Adrenal gland (tissue), 5 donors: ENCODE measurements at regions not wholly inside any gene's neighbourhood (a gene's known extent, or its start where the extent isn't known, plus 50 kb on each side); places are given as distances from the start of the nearest gene placed in this dataset.

Experiments
- POLR2A ChIP-seq, 2 donors: fragments of 450-650 bp; IDR thresholded peaks; one replicate each; pipeline ENCODE4 v1.6.1; 2017; ENCODE audit warnings: antibody characterized with exemption in 2 of 2, mild to moderate bottlenecking in 2 of 2, moderate library complexity in 1 of 2
- TF ChIP-seq, protein P1 (sequence below), 6 experiments: fragments of 450-650 bp in 4 of 6; fragments of 200-600 bp in 2 of 6; sonication (generic) in 1 of 6; IDR thresholded peaks; 1 replicate in 5 of 6; 2 replicates in 1 of 6; pipeline versions ENCODE4 v1.5.1 to v1.8.0; 2016 to 2021; ENCODE audit warnings: antibody characterized with exemption in 6 of 6, mild to moderate bottlenecking in 2 of 6, moderate library complexity in 1 of 6
- donor health status: DM: no; HTN: no; CAD: no.

DNA sequence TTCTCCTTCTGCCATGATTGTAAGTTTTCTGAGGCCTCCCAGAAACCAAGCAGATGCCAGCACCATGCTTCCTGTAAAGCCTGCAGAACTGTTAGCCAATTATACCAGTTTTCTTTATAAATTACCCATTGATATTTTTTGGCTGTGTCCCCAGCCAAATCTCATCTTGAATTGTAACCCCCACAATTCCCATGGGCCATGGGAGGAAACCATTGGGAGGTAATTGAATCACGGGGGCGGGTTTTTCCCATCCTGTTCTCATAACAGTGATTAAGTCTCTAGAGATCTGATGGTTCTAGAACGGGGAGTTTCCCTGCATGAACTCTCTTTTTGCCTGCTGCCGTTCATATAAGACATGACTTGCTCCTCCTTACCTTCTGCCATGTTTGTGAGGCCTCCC, 788.5 kb downstream of the C6orf118 start:
- TF ChIP-seq, protein P1, sequence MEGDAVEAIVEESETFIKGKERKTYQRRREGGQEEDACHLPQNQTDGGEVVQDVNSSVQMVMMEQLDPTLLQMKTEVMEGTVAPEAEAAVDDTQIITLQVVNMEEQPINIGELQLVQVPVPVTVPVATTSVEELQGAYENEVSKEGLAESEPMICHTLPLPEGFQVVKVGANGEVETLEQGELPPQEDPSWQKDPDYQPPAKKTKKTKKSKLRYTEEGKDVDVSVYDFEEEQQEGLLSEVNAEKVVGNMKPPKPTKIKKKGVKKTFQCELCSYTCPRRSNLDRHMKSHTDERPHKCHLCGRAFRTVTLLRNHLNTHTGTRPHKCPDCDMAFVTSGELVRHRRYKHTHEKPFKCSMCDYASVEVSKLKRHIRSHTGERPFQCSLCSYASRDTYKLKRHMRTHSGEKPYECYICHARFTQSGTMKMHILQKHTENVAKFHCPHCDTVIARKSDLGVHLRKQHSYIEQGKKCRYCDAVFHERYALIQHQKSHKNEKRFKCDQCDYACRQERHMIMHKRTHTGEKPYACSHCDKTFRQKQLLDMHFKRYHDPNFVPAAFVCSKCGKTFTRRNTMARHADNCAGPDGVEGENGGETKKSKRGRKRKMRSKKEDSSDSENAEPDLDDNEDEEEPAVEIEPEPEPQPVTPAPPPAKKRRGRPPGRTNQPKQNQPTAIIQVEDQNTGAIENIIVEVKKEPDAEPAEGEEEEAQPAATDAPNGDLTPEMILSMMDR (IDR thresholded peaks at IDR 0.05), result no peak
- no peak for TF ChIP-seq POLR2A (IDR thresholded peaks at IDR 0.05)
